ENCODE measurements at regions not wholly inside any gene's neighbourhood (a gene's known extent, or its start where the extent isn't known, plus 50 kb on each side); places are given as distances from the start of the nearest gene placed in this dataset.

GRCh38 chr21:27291006-27291405, 324.1 kb upstream of the ADAMTS5 start:
- no peaks in the 10 kb centered on the region for H3K9me3 ChIP-seq (ENCODE audit: control insufficient read depth, insufficient read depth, low read depth, low read length)
- no peaks in the 10 kb centered on the region for H3K36me3 ChIP-seq (ENCODE audit: control insufficient read depth, insufficient read depth, low read length)
- intact Hi-C loops (cut with micrococcal nuclease; ENCODE audit: unreplicated experiment) (no loop called here), in situ Hi-C loops (cut with HindIII; ENCODE audit: low pct_unique_long_range_greater_than_20kb, low sequenced_read_pairs) (no loop called here)
- ChIA-PET POLR2A (no interaction called here), CTCF (no interaction called here)
- no peak for TF ChIP-seq SIN3A (IDR thresholded peaks at IDR 0.05; ENCODE audit: borderline replicate concordance, insufficient read depth, low read depth, low read length)
- no peak for TF ChIP-seq REST (IDR thresholded peaks at IDR 0.05; ENCODE audit: insufficient read depth in 1 of 2, low read depth in 2 of 2, low read length in 1 of 2)
- no peak for TF ChIP-seq POLR2AphosphoS5 (IDR thresholded peaks at IDR 0.05; ENCODE audit: low read depth, low read length)
- no peak for TF ChIP-seq TCF7L2 (IDR thresholded peaks at IDR 0.05; ENCODE audit: low read depth, low read length)
- no peak for TF ChIP-seq CTCF (IDR thresholded peaks at IDR 0.05)
- H3K4me3 ChIP-seq (ENCODE audit: low read depth in 2 of 2, low read length in 2 of 2), result no peak overlapping the region
- no peak for DNase-seq (ENCODE audit: low read depth, low spot score)
- ATAC-seq, result no peak
- H3K27me3 ChIP-seq (ENCODE audit: control insufficient read depth, insufficient read depth, low read length), result no peaks in the 10 kb centered on the region
- H3K4me1 ChIP-seq (ENCODE audit: control insufficient read depth, insufficient read depth, low read length), result no peaks in the 10 kb centered on the region
- BruUV-seq (replicated peaks), result no TSS peak
- H3K27ac ChIP-seq (ENCODE audit: low read length), result no peak overlapping the region

DNA sequence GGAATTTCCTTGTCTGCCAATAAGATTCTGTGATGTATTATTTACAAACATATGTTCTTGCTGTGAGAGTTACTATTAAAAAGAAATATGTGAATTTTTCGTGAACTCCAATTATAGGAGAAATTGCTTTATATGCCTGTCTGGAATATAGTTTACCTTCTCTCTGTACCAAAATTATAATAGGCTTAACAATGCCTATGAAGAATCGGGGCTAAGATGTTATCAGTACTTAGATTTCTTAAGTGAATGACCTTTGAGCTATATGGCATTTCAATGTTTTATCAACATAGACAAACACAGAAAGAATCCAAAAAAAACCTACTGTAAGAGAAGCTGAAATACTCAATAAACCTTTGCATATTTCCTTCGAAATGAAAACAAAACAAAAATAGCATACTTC, 323.1 kb upstream of the ADAMTS5 start:
- Histone ChIP-seq H3K4me1 (ENCODE audit: control insufficient read depth, insufficient read depth, low read length) (no peaks in the 10 kb centered on the region), H3K36me3 (ENCODE audit: control insufficient read depth, insufficient read depth, low read length) (no peaks in the 10 kb centered on the region)

More for the DNA sequence above, 323.1 kb upstream of the ADAMTS5 start:
- CTCF ChIA-PET, result no interaction called here
- Histone ChIP-seq H3K27me3 (ENCODE audit: control insufficient read depth, insufficient read depth, low read length) (no peaks in the 10 kb centered on the region), H3K9me3 (ENCODE audit: control insufficient read depth, insufficient read depth, low read depth, low read length) (no peaks in the 10 kb centered on the region), H3K27ac (ENCODE audit: low read length) (no peak overlapping the region), H3K4me3 (ENCODE audit: low read depth in 2 of 2, low read length in 2 of 2) (no peak overlapping the region)
- no peak for ATAC-seq
- DNase-seq (ENCODE audit: low read depth, low spot score), result no peak
- TF ChIP-seq SIN3A (IDR thresholded peaks at IDR 0.05; ENCODE audit: borderline replicate concordance, insufficient read depth, low read depth, low read length), result no peak
- no peak for TF ChIP-seq REST (IDR thresholded peaks at IDR 0.05; ENCODE audit: insufficient read depth in 1 of 2, low read depth in 2 of 2, low read length in 1 of 2)
- TF ChIP-seq POLR2AphosphoS5 (IDR thresholded peaks at IDR 0.05; ENCODE audit: low read depth, low read length), result no peak
- no peak for TF ChIP-seq TCF7L2 (IDR thresholded peaks at IDR 0.05; ENCODE audit: low read depth, low read length)
- no peak for TF ChIP-seq CTCF (IDR thresholded peaks at IDR 0.05)
- in situ Hi-C loops (cut with HindIII; ENCODE audit: low pct_unique_long_range_greater_than_20kb, low sequenced_read_pairs) (no loop called here), intact Hi-C loops (cut with micrococcal nuclease; ENCODE audit: unreplicated experiment) (no loop called here)
- POLR2A ChIA-PET, result no interaction called here
- no TSS peak for BruUV-seq (replicated peaks)
